ENCODE measurements at regions not wholly inside any gene's neighbourhood (a gene's known extent, or its start where the extent isn't known, plus 50 kb on each side); places are given as distances from the start of the nearest gene placed in this dataset.

DNA sequence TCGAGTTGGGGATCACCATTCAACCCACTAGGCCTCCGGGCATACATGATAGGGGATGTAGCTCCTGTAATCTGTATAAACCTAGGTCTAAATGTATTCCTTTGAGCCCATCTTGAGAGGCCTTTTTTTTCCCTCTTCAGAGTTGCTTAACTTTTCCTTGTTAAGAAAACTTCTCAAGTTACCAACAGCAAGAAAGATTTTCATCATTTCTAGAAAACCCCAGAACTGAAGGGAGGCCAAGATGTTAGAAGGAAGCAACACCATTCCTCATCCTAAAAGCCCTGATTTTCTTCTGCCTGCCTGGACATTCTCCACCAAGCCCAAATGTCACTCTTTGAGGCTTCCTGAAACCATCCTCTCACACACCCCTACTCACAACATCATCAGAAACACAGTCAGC lies 79.4 kb downstream of the TMPRSS5 start:
- H3K4me1 ChIP-seq, result no peaks in the 10 kb centered on the region
- no peak overlapping the region for H3K4me3 ChIP-seq
- intact Hi-C loops (cut with DNase I), result no loop called here
- ATAC-seq (no peak), DNase-seq (no peak)
- no peak overlapping the region for H3K27ac ChIP-seq
- no peaks in the 10 kb centered on the region for H3K9me3 ChIP-seq
- no peaks in the 10 kb centered on the region for H3K27me3 ChIP-seq
- no peak for TF ChIP-seq CTCF (IDR thresholded peaks at IDR 0.05)
- no peaks in the 10 kb centered on the region for H3K36me3 ChIP-seq

DNA sequence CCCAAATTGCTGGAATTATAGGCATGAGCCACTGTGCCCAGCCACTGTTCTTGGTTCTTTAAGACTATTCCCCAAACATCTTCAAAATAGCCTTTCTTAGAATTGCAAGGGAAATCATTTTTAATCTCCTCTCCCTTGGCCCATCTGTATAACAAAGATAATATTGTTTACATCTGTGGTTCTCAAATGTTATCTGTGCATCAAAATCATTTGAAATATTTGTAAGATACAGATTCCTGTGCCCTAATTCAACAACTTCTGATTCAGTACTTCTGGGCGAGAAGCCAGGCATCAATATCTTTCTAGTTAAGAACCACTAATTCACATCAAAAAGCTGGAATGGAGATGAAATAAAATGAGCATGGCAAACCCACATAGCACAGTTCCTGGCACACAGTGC lies 83.0 kb downstream of the TMPRSS5 start:
- no peak for TF ChIP-seq CTCF (IDR thresholded peaks at IDR 0.05)
- no peaks in the 10 kb centered on the region for H3K4me1 ChIP-seq
- intact Hi-C loops (cut with DNase I), result no loop called here
- no peak overlapping the region for H3K4me3 ChIP-seq
- no peaks in the 10 kb centered on the region for H3K36me3 ChIP-seq
- DNase-seq (no peak), ATAC-seq (no peak)
- no peaks in the 10 kb centered on the region for H3K9me3 ChIP-seq
- no peaks in the 10 kb centered on the region for H3K27me3 ChIP-seq
- no peak overlapping the region for H3K27ac ChIP-seq

- DNase-seq (no peak), ATAC-seq (no peak)
- Histone ChIP-seq H3K27ac (no peak overlapping the region), H3K4me1 (no peaks in the 10 kb centered on the region), H3K9me3 (no peaks in the 10 kb centered on the region), H3K4me3 (no peak overlapping the region), H3K36me3 (no peaks in the 10 kb centered on the region), H3K27me3 (no peaks in the 10 kb centered on the region)
- TF ChIP-seq CTCF (IDR thresholded peaks at IDR 0.05), result no peak
- intact Hi-C loops (cut with DNase I), result no loop called here
These were observed 87.7 kb downstream of the TMPRSS5 start for GRCh38 chr11:113618360-113618759.

DNA sequence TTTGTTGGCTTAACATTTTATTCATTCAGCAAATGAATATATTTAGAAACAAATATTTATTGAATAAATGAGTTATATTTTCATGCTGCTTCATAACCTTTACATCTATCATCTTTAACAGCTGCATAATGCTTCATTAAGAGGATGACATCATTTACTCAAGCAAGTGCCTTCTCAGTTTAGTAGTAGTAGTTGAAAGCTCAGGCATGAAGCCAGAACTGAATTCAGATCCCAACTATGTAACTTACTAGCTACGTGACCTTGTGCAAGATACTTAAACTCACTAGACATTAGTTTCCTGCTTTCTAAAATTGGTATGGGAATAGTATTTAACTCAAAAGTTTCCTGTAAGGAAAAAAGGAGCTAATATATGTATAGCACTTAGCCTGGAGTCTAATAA lies 90.3 kb downstream of the TMPRSS5 start:
- H3K9me3 ChIP-seq, result no peaks in the 10 kb centered on the region
- H3K36me3 ChIP-seq, result no peaks in the 10 kb centered on the region
- TF ChIP-seq CTCF (IDR thresholded peaks at IDR 0.05), result no peak
- no peak overlapping the region for H3K4me3 ChIP-seq
- no peaks in the 10 kb centered on the region for H3K4me1 ChIP-seq
- no peaks in the 10 kb centered on the region for H3K27me3 ChIP-seq
- no peak for ATAC-seq
- intact Hi-C loops (cut with DNase I), result no loop called here
- H3K27ac ChIP-seq, result no peak overlapping the region
- DNase-seq, result no peak

- no peaks in the 10 kb centered on the region for H3K9me3 ChIP-seq
- DNase-seq, result no peak
- TF ChIP-seq CTCF (IDR thresholded peaks at IDR 0.05), result no peak
- H3K4me3 ChIP-seq, result no peak overlapping the region
- H3K27me3 ChIP-seq, result no peaks in the 10 kb centered on the region
- intact Hi-C loops (cut with DNase I), result no loop called here
- H3K4me1 ChIP-seq, result no peaks in the 10 kb centered on the region
- H3K27ac ChIP-seq, result no peak overlapping the region
- H3K36me3 ChIP-seq, result no peaks in the 10 kb centered on the region
- no peak for ATAC-seq
These were observed 91.0 kb downstream of the TMPRSS5 start for GRCh38 chr11:113615098-113615497.

DNA sequence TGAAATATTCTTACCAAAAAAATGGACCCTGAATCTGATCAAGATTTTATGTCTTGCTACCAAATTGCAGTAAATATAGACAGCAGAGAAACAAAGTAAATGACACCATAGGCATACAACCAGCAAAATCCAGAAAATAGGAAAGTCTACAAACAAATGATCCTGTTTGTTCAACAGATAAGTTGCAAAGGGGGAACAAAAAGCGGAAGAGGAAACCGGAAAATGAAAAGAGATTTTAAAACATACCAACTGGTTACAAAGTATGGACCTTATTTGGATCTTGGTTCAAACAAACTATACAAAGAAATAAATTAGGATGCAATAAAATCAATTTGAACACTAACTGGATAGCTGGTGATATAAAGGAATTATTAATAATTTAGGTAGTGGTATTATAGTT lies 92.0 kb downstream of the TMPRSS5 start:
- intact Hi-C loops (cut with DNase I), result no loop called here
- ATAC-seq (no peak), DNase-seq (no peak)
- Histone ChIP-seq H3K4me3 (no peak overlapping the region), H3K9me3 (no peaks in the 10 kb centered on the region), H3K27ac (no peak overlapping the region), H3K36me3 (no peaks in the 10 kb centered on the region), H3K4me1 (no peaks in the 10 kb centered on the region), H3K27me3 (no peaks in the 10 kb centered on the region)
- no peak for TF ChIP-seq CTCF (IDR thresholded peaks at IDR 0.05)

Data from upper lobe of right lung (tissue), 1 donor.